ENCODE measurements at regions not wholly inside any gene's neighbourhood (a gene's known extent, or its start where the extent isn't known, plus 50 kb on each side); places are given as distances from the start of the nearest gene placed in this dataset.
A peak's percentile ranks its signal among the peaks of the same experiment; 100 is the strongest.
"Not testable (repeated sequence)": the region's sequence is repeated elsewhere in the genome, so short reads cannot be mapped to it uniquely, and the experiment has no call there.

- DNase-seq (ENCODE audit: low read depth), result no peak
These were observed 84.9 kb upstream of the CMKLR1 start for GRCh38 chr12:108424026-108424425.

GRCh38 chr12:108423486-108423885 is 84.4 kb upstream of the CMKLR1 start:
- DNase-seq (ENCODE audit: low read depth), result no peak

- DNase-seq (ENCODE audit: low read depth), result not testable (repeated sequence)
These were observed 82.0 kb upstream of the CMKLR1 start for GRCh38 chr12:108421082-108421481.

GRCh38 chr12:108420421-108420820 is 81.3 kb upstream of the CMKLR1 start:
- DNase-seq (ENCODE audit: low read depth), result not testable (repeated sequence)

GRCh38 chr12:108419949-108420348 is 80.8 kb upstream of the CMKLR1 start:
- DNase-seq (ENCODE audit: low read depth), result no peak

GRCh38 chr12:108418164-108418890 is 79.2 kb upstream of the CMKLR1 start:
- DNase-seq (ENCODE audit: low read depth), result no peak

GRCh38 chr12:108414021-108414420 is 74.9 kb upstream of the CMKLR1 start:
- DNase-seq (ENCODE audit: low read depth), result no peak

GRCh38 chr12:108410689-108411088 is 71.6 kb upstream of the CMKLR1 start:
- DNase-seq (ENCODE audit: low read depth), result no peak

GRCh38 chr12:108409481-108409880 is 70.4 kb upstream of the CMKLR1 start:
- DNase-seq (ENCODE audit: low read depth), result no peak

- DNase-seq (ENCODE audit: low read depth), result no peak
These were observed 64.8 kb upstream of the CMKLR1 start for GRCh38 chr12:108403952-108404351.

- no peak for DNase-seq (ENCODE audit: low read depth)
These were observed 62.9 kb upstream of the CMKLR1 start for GRCh38 chr12:108401964-108402363.

GRCh38 chr12:108400900-108401480 is 61.9 kb upstream of the CMKLR1 start:
- DNase-seq (ENCODE audit: low read depth), result no peak

- no peak for DNase-seq (ENCODE audit: low read depth)
These were observed 61.4 kb upstream of the CMKLR1 start for GRCh38 chr12:108400481-108400880.

GRCh38 chr12:108400056-108400455 is 60.9 kb upstream of the CMKLR1 start:
- no peak for DNase-seq (ENCODE audit: low read depth)

- peak; percentile 22 for DNase-seq (ENCODE audit: low read depth)
These were observed 60.4 kb upstream of the CMKLR1 start for GRCh38 chr12:108399514-108399913.

GRCh38 chr12:108394196-108394595 is 55.1 kb upstream of the CMKLR1 start:
- peak; percentile 94 for DNase-seq (ENCODE audit: low read depth)

GRCh38 chr12:108392284-108392683 is 53.2 kb upstream of the CMKLR1 start:
- no peak for DNase-seq (ENCODE audit: low read depth)

- DNase-seq (ENCODE audit: low read depth), result no peak
These were observed 51.5 kb upstream of the CMKLR1 start for GRCh38 chr12:108390495-108391203.

GRCh38 chr12:108389544-108389943 is 50.4 kb upstream of the CMKLR1 start:
- no peak for DNase-seq (ENCODE audit: low read depth)

All from fibroblast of gingiva (primary cell).